Fibroblast of pulmonary artery (primary cell): ENCODE measurements at regions not wholly inside any gene's neighbourhood (a gene's known extent, or its start where the extent isn't known, plus 50 kb on each side); places are given as distances from the start of the nearest gene placed in this dataset.

Source experiments
- DNase-seq: peaks from one replicate; pipeline ENCODE4 v3.0.0-alpha.2; 2010; ENCODE audit warnings: low read depth
- H3K4me3 ChIP-seq: replicated peaks from 2 replicates; pipeline ENCODE4 v1.5.1; 2011; ENCODE audit warnings: low read depth, mild to moderate bottlenecking, control low read depth, low read length, moderate library complexity
- TF ChIP-seq, protein P1 (sequence below): IDR thresholded peaks from 2 replicates; pipeline ENCODE4 v1.5.1; 2011; ENCODE audit warnings: mild to moderate bottlenecking, control low read depth, low read length, inconsistent platforms; ENCODE audit errors: missing control alignments

DNA sequence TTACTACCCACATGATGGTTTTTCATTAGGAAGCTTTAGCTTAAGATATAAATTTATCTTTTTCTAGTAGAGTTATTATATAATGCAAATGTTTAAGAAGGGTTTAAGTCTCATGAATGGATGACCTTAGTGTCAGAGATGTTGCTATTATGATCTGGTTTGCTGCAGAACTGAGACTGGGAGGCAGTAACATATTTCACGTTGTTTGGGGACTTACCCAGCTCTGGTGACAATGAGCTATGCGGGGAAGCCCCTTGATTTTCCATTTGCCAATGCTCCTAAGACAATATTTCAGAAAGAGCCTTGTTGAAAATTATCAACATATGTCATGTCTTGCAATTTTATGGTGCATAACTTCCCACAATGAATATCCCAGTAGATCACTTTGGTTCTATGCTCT lies 754.6 kb downstream of the REEP3 start:
- DNase-seq, result no peak
- no peak overlapping the region for H3K4me3 ChIP-seq
- TF ChIP-seq, protein P1, sequence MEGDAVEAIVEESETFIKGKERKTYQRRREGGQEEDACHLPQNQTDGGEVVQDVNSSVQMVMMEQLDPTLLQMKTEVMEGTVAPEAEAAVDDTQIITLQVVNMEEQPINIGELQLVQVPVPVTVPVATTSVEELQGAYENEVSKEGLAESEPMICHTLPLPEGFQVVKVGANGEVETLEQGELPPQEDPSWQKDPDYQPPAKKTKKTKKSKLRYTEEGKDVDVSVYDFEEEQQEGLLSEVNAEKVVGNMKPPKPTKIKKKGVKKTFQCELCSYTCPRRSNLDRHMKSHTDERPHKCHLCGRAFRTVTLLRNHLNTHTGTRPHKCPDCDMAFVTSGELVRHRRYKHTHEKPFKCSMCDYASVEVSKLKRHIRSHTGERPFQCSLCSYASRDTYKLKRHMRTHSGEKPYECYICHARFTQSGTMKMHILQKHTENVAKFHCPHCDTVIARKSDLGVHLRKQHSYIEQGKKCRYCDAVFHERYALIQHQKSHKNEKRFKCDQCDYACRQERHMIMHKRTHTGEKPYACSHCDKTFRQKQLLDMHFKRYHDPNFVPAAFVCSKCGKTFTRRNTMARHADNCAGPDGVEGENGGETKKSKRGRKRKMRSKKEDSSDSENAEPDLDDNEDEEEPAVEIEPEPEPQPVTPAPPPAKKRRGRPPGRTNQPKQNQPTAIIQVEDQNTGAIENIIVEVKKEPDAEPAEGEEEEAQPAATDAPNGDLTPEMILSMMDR, result no peak

- no peak for DNase-seq
- H3K4me3 ChIP-seq, result no peak overlapping the region
- TF ChIP-seq, protein P1, result no peak
Observed at GRCh38 chr10:64277536-64277935, 756.3 kb downstream of the REEP3 start.

DNA sequence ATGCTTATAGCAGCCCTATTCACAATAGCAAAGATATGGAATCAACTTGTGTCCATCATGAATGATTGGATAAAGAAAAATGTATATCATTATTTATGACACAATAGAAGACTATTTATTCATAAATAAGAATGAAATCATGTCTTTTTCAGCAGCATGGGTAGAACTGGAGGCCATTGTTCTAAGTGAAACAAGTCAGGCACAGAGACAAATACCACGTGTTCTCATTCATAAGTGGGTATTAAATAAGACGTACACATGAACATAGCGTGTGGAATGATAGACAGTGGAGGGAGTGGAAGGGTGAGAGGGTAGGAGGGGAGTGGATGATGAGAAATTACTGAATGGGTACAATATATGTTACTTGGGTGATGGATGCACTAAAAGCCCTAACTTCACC lies 762.4 kb downstream of the REEP3 start:
- TF ChIP-seq, protein P1, result no peak
- no peak overlapping the region for H3K4me3 ChIP-seq
- DNase-seq, result no peak

- TF ChIP-seq, protein P1, result no peak
- H3K4me3 ChIP-seq, result no peak overlapping the region
- DNase-seq, result no peak
Observed at GRCh38 chr10:64286533-64286932, 765.3 kb downstream of the REEP3 start.

GRCh38 chr10:64288404-64288803 lies 767.2 kb downstream of the REEP3 start:
- no peak overlapping the region for H3K4me3 ChIP-seq
- DNase-seq, result no peak
- TF ChIP-seq, protein P1, result no peak

GRCh38 chr10:64303566-64303965 lies 782.4 kb downstream of the REEP3 start:
- no peak overlapping the region for H3K4me3 ChIP-seq
- TF ChIP-seq, protein P1, result no peak
- DNase-seq, result no peak

- no peak for DNase-seq
- H3K4me3 ChIP-seq, result no peak overlapping the region
- TF ChIP-seq, protein P1, result no peak
Observed at GRCh38 chr10:64306729-64307327, 785.6 kb downstream of the REEP3 start.
